ENCODE measurements at regions not wholly inside any gene's neighbourhood (a gene's known extent, or its start where the extent isn't known, plus 50 kb on each side); places are given as distances from the start of the nearest gene placed in this dataset.

- no peaks in the 10 kb centered on the region for H3K4me1 ChIP-seq
- H3K4me3 ChIP-seq, result no peak overlapping the region
- no peak overlapping the region for H3K27ac ChIP-seq
- no peak for DNase-seq
- H3K27me3 ChIP-seq, result no peaks in the 10 kb centered on the region
- intact Hi-C loops (cut with DNase I), result no loop called here
- H3K36me3 ChIP-seq, result no peaks in the 10 kb centered on the region
- 66 to 79% methylated on average over 6 of the region's 6 CpGs for WGBS, 2 donors
- TF ChIP-seq POLR2AphosphoS5 (IDR thresholded peaks at IDR 0.05) (no peak), EP300 (IDR thresholded peaks at IDR 0.05) (no peak), CTCF (IDR thresholded peaks at IDR 0.05) (no peak), POLR2A (IDR thresholded peaks at IDR 0.05) (no peak)
- no peaks in the 10 kb centered on the region for H3K9me3 ChIP-seq
Observed at GRCh38 chr2:236943068-236943467, 142.6 kb upstream of the COPS8 start.

- intact Hi-C loops (cut with DNase I), result no loop called here
- H3K9me3 ChIP-seq, result no peaks in the 10 kb centered on the region
- WGBS, 2 donors, result 63 to 85% methylated on average over 3 of the region's 3 CpGs
- no peaks in the 10 kb centered on the region for H3K4me1 ChIP-seq
- no peak for TF ChIP-seq POLR2AphosphoS5 (IDR thresholded peaks at IDR 0.05)
- TF ChIP-seq CTCF (IDR thresholded peaks at IDR 0.05), result no peak
- no peak for TF ChIP-seq POLR2A (IDR thresholded peaks at IDR 0.05)
- no peaks in the 10 kb centered on the region for H3K36me3 ChIP-seq
- H3K4me3 ChIP-seq, result no peak overlapping the region
- H3K27ac ChIP-seq, result no peak overlapping the region
- no peaks in the 10 kb centered on the region for H3K27me3 ChIP-seq
- DNase-seq, result no peak
Observed at GRCh38 chr2:236943841-236944513, 141.7 kb upstream of the COPS8 start.

GRCh38 chr2:236944561-236944960 is 141.1 kb upstream of the COPS8 start:
- no peaks in the 10 kb centered on the region for H3K36me3 ChIP-seq
- H3K4me1 ChIP-seq, result no peaks in the 10 kb centered on the region
- peak; percentile 32 for DNase-seq
- intact Hi-C loops (cut with DNase I), result no loop called here
- H3K27me3 ChIP-seq, result no peaks in the 10 kb centered on the region
- 78 to 94% methylated on average over 7 of the region's 7 CpGs for WGBS, 2 donors
- no peaks in the 10 kb centered on the region for H3K9me3 ChIP-seq
- no peak overlapping the region for H3K27ac ChIP-seq
- TF ChIP-seq CTCF (IDR thresholded peaks at IDR 0.05) (no peak), POLR2A (IDR thresholded peaks at IDR 0.05) (no peak), EP300 (IDR thresholded peaks at IDR 0.05) (no peak), POLR2AphosphoS5 (IDR thresholded peaks at IDR 0.05) (no peak)
- H3K4me3 ChIP-seq, result no peak overlapping the region

DNA sequence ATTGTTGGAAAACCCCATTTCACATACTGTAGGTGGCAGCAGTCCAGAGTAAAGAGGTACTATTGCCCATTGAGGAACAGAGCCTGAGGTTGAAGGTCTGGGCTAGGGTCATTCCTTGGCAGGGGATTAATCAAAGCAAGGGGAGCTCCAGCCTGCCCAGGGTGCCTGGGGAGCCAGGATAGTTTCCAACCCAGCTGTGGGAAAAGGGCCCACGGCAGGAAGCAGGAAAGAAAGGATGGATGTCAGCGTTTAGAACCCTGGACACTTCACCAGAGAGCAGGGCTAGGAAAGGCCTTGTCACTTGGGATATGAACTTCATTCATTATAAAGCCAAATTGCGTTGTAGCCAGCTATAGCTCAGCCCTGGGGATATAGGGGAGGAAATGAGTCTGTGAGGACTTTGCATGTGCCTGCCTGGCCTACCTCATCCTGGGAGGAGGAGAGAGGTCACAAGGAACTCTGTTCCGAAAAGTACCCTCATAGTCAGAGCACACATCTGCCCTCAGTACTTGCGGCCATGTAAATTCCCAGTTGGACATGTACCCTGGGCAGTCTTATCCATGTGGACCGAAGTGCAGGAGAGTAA is 140.2 kb upstream of the COPS8 start:
- Histone ChIP-seq H3K27me3 (no peaks in the 10 kb centered on the region), H3K27ac (no peak overlapping the region), H3K36me3 (no peaks in the 10 kb centered on the region), H3K9me3 (no peaks in the 10 kb centered on the region), H3K4me1 (no peaks in the 10 kb centered on the region), H3K4me3 (no peak overlapping the region)
- intact Hi-C loops (cut with DNase I), result no loop called here
- TF ChIP-seq POLR2A (IDR thresholded peaks at IDR 0.05), result no peak
- 88 to 93% methylated on average over 6 of the region's 6 CpGs for WGBS, 2 donors
- DNase-seq, result no peak

GRCh38 chr2:236946871-236947270 is 138.8 kb upstream of the COPS8 start:
- Histone ChIP-seq H3K27me3 (no peaks in the 10 kb centered on the region), H3K4me1 (no peaks in the 10 kb centered on the region), H3K27ac (no peak overlapping the region), H3K4me3 (no peak overlapping the region), H3K36me3 (no peaks in the 10 kb centered on the region), H3K9me3 (no peaks in the 10 kb centered on the region)
- intact Hi-C loops (cut with DNase I), result no loop called here
- WGBS, 2 donors, result 66 to 70% methylated on average over 4 of the region's 4 CpGs
- DNase-seq, result peak; percentile 46
- no peak for TF ChIP-seq CTCF (IDR thresholded peaks at IDR 0.05)
- TF ChIP-seq POLR2AphosphoS5 (IDR thresholded peaks at IDR 0.05), result peak in 1 of 4 donors; percentile 9
